ACC112 (cell line): ENCODE measurements at regions not wholly inside any gene's neighbourhood (a gene's known extent, or its start where the extent isn't known, plus 50 kb on each side); places are given as distances from the start of the nearest gene placed in this dataset.

Experiments
- H2AFZ ChIP-seq: fragments of 200-600 bp; sonication (generic); one replicate; pipeline ENCODE4 v1.6.0; 2017; ENCODE audit warnings: antibody characterized with exemption, low read length; ENCODE audit not compliant: unreplicated experiment
- H3K27ac ChIP-seq: fragments of 200-600 bp; sonication (generic); 2 replicates; pipeline ENCODE4 v1.5.1; 2014; ENCODE audit warnings: low read depth, mild to moderate bottlenecking, antibody characterized with exemption, low read length, moderate library complexity
- H3K27me3 ChIP-seq: fragments of 200-600 bp; sonication (generic); 2 replicates; pipeline ENCODE4 v1.6.1; 2014; ENCODE audit warnings: mild to moderate bottlenecking, antibody characterized with exemption, low read length, moderate library complexity, mixed read lengths; ENCODE audit not compliant: insufficient read depth
- H3K36me3 ChIP-seq: fragments of 200-600 bp; sonication (generic); 2 replicates; pipeline ENCODE4 v1.6.1; 2016; ENCODE audit warnings: mild to moderate bottlenecking, antibody characterized with exemption, low read length, moderate library complexity, mixed read lengths; ENCODE audit not compliant: insufficient read depth
- H3K4me1 ChIP-seq: fragments of 200-600 bp; sonication (generic); one replicate; pipeline ENCODE4 v1.6.1; 2016; ENCODE audit warnings: low read length, mixed read lengths; ENCODE audit not compliant: insufficient read depth, unreplicated experiment, control insufficient read depth
- H3K4me3 ChIP-seq: fragments of 200-600 bp; sonication (generic); 2 replicates; pipeline ENCODE4 v1.5.1; 2014; ENCODE audit warnings: mild to moderate bottlenecking, low read depth, low read length
- H3K79me2 ChIP-seq: fragments of 200-600 bp; sonication (generic); one replicate; pipeline ENCODE4 v1.6.0; 2016; ENCODE audit warnings: low read length; ENCODE audit not compliant: control insufficient read depth, unreplicated experiment, insufficient read depth

GRCh38 chr12:68422956-68423574 lies 90.9 kb upstream of the MDM1 start:
- H3K27me3 ChIP-seq: no peaks in the 10 kb centered on the region
- H3K4me3 ChIP-seq: no peak overlapping the region
- H3K27ac ChIP-seq: no peak overlapping the region
- peaks cover 21% of the 10 kb centered on the region for H3K4me1 ChIP-seq
- H2AFZ ChIP-seq: no peak overlapping the region
- H3K79me2 ChIP-seq: no peaks in the 10 kb centered on the region
- no peaks in the 10 kb centered on the region for H3K36me3 ChIP-seq

- no peaks in the 10 kb centered on the region for H3K27me3 ChIP-seq
- H2AFZ ChIP-seq: peak overlapping the region; percentile 56
Observed at GRCh38 chr12:68425998-68426397, 93.8 kb upstream of the MDM1 start.

GRCh38 chr12:68428211-68428610 lies 96.0 kb upstream of the MDM1 start:
- Histone ChIP-seq H3K79me2 (no peaks in the 10 kb centered on the region), H2AFZ (no peak overlapping the region), H3K4me3 (no peak overlapping the region), H3K36me3 (no peaks in the 10 kb centered on the region), H3K27me3 (no peaks in the 10 kb centered on the region), H3K27ac (no peak overlapping the region), H3K4me1 (peaks cover 5% of the 10 kb centered on the region)

More at GRCh38 chr12:68425998-68426397, 93.8 kb upstream of the MDM1 start:
- H3K79me2 ChIP-seq: no peaks in the 10 kb centered on the region
- peak overlapping the region; percentile 34; the same call in 1 of the 2 replicates for H3K27ac ChIP-seq
- H3K4me3 ChIP-seq: no peak overlapping the region
- no peaks in the 10 kb centered on the region for H3K36me3 ChIP-seq
- H3K4me1 ChIP-seq: peaks cover 6% of the 10 kb centered on the region

- Histone ChIP-seq H3K4me1 (peaks cover 5% of the 10 kb centered on the region), H3K27me3 (no peaks in the 10 kb centered on the region), H3K79me2 (no peaks in the 10 kb centered on the region), H3K36me3 (no peaks in the 10 kb centered on the region), H2AFZ (no peak overlapping the region), H3K27ac (no peak overlapping the region), H3K4me3 (no peak overlapping the region)
Observed at GRCh38 chr12:68428724-68429501, 96.8 kb upstream of the MDM1 start.

- Histone ChIP-seq H3K36me3 (no peaks in the 10 kb centered on the region), H3K27ac (no peak overlapping the region), H2AFZ (no peak overlapping the region), H3K4me3 (no peak overlapping the region), H3K79me2 (no peaks in the 10 kb centered on the region), H3K27me3 (no peaks in the 10 kb centered on the region), H3K4me1 (peaks cover 5% of the 10 kb centered on the region)
Observed at GRCh38 chr12:68429696-68430095, 97.5 kb upstream of the MDM1 start.

GRCh38 chr12:68431786-68432185 lies 99.6 kb upstream of the MDM1 start:
- Histone ChIP-seq H3K79me2 (no peaks in the 10 kb centered on the region), H3K36me3 (no peaks in the 10 kb centered on the region), H3K27me3 (no peaks in the 10 kb centered on the region), H3K4me1 (no peaks in the 10 kb centered on the region), H3K27ac (no peak overlapping the region), H2AFZ (no peak overlapping the region), H3K4me3 (no peak overlapping the region)

GRCh38 chr12:68432622-68433021 lies 100.5 kb upstream of the MDM1 start:
- Histone ChIP-seq H3K27me3 (no peaks in the 10 kb centered on the region), H3K79me2 (no peaks in the 10 kb centered on the region), H3K27ac (no peak overlapping the region), H2AFZ (no peak overlapping the region), H3K4me3 (no peak overlapping the region), H3K4me1 (no peaks in the 10 kb centered on the region), H3K36me3 (no peaks in the 10 kb centered on the region)

GRCh38 chr12:68434391-68435298 lies 102.5 kb upstream of the MDM1 start:
- H3K4me1 ChIP-seq: peaks cover 2% of the 10 kb centered on the region
- no peaks in the 10 kb centered on the region for H3K79me2 ChIP-seq
- H3K36me3 ChIP-seq: no peaks in the 10 kb centered on the region
- no peaks in the 10 kb centered on the region for H3K27me3 ChIP-seq
- H2AFZ ChIP-seq: no peak overlapping the region
- H3K4me3 ChIP-seq: no peak overlapping the region
- H3K27ac ChIP-seq: no peak overlapping the region

GRCh38 chr12:68435299-68435637 lies 103.1 kb upstream of the MDM1 start:
- no peaks in the 10 kb centered on the region for H3K27me3 ChIP-seq
- no peaks in the 10 kb centered on the region for H3K36me3 ChIP-seq
- H2AFZ ChIP-seq: no peak overlapping the region
- H3K27ac ChIP-seq: no peak overlapping the region
- no peaks in the 10 kb centered on the region for H3K79me2 ChIP-seq
- no peak overlapping the region for H3K4me3 ChIP-seq
- peaks cover 8% of the 10 kb centered on the region for H3K4me1 ChIP-seq

GRCh38 chr12:68435816-68436215 lies 103.7 kb upstream of the MDM1 start:
- Histone ChIP-seq H3K4me1 (peaks cover 9% of the 10 kb centered on the region), H3K27me3 (no peaks in the 10 kb centered on the region), H3K79me2 (no peaks in the 10 kb centered on the region), H3K36me3 (no peaks in the 10 kb centered on the region), H3K27ac (no peak overlapping the region), H2AFZ (no peak overlapping the region), H3K4me3 (no peak overlapping the region)
